ENCODE measurements at regions not wholly inside any gene's neighbourhood (a gene's known extent, or its start where the extent isn't known, plus 50 kb on each side); places are given as distances from the start of the nearest gene placed in this dataset.

DNA sequence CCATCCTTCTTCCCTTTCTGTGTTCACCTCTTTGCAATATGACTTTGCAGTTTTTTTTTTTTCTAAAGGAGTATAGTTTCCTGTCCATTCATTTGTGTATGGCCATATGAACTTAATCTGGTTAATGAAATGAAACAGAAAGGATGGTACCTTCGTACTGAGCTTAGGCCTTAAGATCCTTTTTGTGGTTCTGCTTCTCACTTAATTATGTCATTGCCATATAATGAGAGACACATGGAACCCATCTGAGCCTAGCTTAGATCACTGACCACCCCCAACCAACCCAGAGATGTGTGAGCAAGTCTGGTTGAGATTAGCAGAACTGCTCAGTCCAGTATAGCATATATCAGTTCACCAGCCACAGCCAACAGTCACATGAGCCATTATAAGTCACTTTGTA is 1179.6 kb downstream of the HACE1 start:
- H2AFZ ChIP-seq (ENCODE audit: control insufficient read depth, low read depth, low read length), result no peak overlapping the region
- ATAC-seq (peak; percentile 64), DNase-seq (ENCODE audit: low read depth, low spot score) (no peak), FAIRE-seq (no peak)
- ChIA-PET CTCF (no interaction called here), POLR2A (no interaction called here), RAD21 (ENCODE audit: unreplicated experiment) (no interaction called here), SMC1A (ENCODE audit: uncharacterized antibody, unreplicated experiment) (no interaction called here)
- H3K27me3 ChIP-seq (replicated peaks in 1 of 2; ENCODE audit: control insufficient read depth in 2 of 2, insufficient read depth in 2 of 2, low read length in 1 of 2), result no peaks in the 10 kb centered on the region
- intact Hi-C loops (cut with micrococcal nuclease; ENCODE audit: unreplicated experiment) (no loop called here), in situ Hi-C loops (cut with MboI) (no loop called here)
- H3K9me3 ChIP-seq (replicated peaks; ENCODE audit: control insufficient read depth, insufficient read depth, low read length), result no peaks in the 10 kb centered on the region; the same call in 2 of the 3 replicates
- no peaks in the 10 kb centered on the region for H4K20me1 ChIP-seq (ENCODE audit: control insufficient read depth, insufficient read depth)
- no TSS peak for BruUV-seq (replicated peaks)
- H3K79me2 ChIP-seq (ENCODE audit: control insufficient read depth, insufficient read depth, low read length), result no peaks in the 10 kb centered on the region
- H3K4me3 ChIP-seq, result no peak overlapping the region
- H3K9ac ChIP-seq (ENCODE audit: control insufficient read depth, insufficient read depth, low read length), result no peak overlapping the region
- H3K4me2 ChIP-seq (ENCODE audit: control insufficient read depth, insufficient read depth), result no peak overlapping the region
- WGBS (ENCODE audit: insufficient coverage, insufficient replicate concordance, low lambda C conversion rate, missing lambda C conversion rate), result 0% methylated on average over 1 of the region's 1 CpG
- H3K4me1 ChIP-seq (ENCODE audit: control insufficient read depth, insufficient read depth, low read length), result no peaks in the 10 kb centered on the region
- no peaks in the 10 kb centered on the region for H3K36me3 ChIP-seq (ENCODE audit: control insufficient read depth in 2 of 2, insufficient read depth in 2 of 2, low read length in 1 of 2)
- H3K27ac ChIP-seq (ENCODE audit: control insufficient read depth, insufficient read depth), result no peak overlapping the region
- TF ChIP-seq, protein P1, sequence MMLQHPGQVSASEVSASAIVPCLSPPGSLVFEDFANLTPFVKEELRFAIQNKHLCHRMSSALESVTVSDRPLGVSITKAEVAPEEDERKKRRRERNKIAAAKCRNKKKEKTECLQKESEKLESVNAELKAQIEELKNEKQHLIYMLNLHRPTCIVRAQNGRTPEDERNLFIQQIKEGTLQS (IDR thresholded peaks at IDR 0.05; ENCODE audit: borderline replicate concordance, extremely low read depth, low read depth, low read length), result no peak
- TF ChIP-seq ZNF24 (IDR thresholded peaks at IDR 0.05), result no peak
- TF ChIP-seq RB1 (IDR thresholded peaks at IDR 0.05; ENCODE audit: borderline replicate concordance), result no peak
- TF ChIP-seq CEBPB (IDR thresholded peaks at IDR 0.05; ENCODE audit: borderline replicate concordance in 1 of 2, low read depth in 2 of 2, low read length in 2 of 2), result no peak
- TF ChIP-seq EED (IDR thresholded peaks at IDR 0.05; ENCODE audit: low read depth), result no peak
- TF ChIP-seq, protein P2, sequence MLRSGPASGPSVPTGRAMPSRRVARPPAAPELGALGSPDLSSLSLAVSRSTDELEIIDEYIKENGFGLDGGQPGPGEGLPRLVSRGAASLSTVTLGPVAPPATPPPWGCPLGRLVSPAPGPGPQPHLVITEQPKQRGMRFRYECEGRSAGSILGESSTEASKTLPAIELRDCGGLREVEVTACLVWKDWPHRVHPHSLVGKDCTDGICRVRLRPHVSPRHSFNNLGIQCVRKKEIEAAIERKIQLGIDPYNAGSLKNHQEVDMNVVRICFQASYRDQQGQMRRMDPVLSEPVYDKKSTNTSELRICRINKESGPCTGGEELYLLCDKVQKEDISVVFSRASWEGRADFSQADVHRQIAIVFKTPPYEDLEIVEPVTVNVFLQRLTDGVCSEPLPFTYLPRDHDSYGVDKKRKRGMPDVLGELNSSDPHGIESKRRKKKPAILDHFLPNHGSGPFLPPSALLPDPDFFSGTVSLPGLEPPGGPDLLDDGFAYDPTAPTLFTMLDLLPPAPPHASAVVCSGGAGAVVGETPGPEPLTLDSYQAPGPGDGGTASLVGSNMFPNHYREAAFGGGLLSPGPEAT (IDR thresholded peaks at IDR 0.05; ENCODE audit: low read depth), result no peak
- TF ChIP-seq, protein P3, sequence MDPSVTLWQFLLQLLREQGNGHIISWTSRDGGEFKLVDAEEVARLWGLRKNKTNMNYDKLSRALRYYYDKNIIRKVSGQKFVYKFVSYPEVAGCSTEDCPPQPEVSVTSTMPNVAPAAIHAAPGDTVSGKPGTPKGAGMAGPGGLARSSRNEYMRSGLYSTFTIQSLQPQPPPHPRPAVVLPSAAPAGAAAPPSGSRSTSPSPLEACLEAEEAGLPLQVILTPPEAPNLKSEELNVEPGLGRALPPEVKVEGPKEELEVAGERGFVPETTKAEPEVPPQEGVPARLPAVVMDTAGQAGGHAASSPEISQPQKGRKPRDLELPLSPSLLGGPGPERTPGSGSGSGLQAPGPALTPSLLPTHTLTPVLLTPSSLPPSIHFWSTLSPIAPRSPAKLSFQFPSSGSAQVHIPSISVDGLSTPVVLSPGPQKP (IDR thresholded peaks at IDR 0.05; ENCODE audit: low read depth, low read length), result no peak
- no peak for TF ChIP-seq ETV6 (conservative IDR thresholded peaks at IDR 0.05 in 1 of 2, IDR thresholded peaks at IDR 0.05 in 1 of 2; ENCODE audit: borderline replicate concordance in 1 of 2, low read depth in 1 of 2)
- TF ChIP-seq NBN (IDR thresholded peaks at IDR 0.05), result no peak
- no peak for TF ChIP-seq MYB (IDR thresholded peaks at IDR 0.05; ENCODE audit: borderline replicate concordance, low read depth, low read length)
- no peak for TF ChIP-seq CBFB (IDR thresholded peaks at IDR 0.05; ENCODE audit: low read depth)
- TF ChIP-seq, protein P4, sequence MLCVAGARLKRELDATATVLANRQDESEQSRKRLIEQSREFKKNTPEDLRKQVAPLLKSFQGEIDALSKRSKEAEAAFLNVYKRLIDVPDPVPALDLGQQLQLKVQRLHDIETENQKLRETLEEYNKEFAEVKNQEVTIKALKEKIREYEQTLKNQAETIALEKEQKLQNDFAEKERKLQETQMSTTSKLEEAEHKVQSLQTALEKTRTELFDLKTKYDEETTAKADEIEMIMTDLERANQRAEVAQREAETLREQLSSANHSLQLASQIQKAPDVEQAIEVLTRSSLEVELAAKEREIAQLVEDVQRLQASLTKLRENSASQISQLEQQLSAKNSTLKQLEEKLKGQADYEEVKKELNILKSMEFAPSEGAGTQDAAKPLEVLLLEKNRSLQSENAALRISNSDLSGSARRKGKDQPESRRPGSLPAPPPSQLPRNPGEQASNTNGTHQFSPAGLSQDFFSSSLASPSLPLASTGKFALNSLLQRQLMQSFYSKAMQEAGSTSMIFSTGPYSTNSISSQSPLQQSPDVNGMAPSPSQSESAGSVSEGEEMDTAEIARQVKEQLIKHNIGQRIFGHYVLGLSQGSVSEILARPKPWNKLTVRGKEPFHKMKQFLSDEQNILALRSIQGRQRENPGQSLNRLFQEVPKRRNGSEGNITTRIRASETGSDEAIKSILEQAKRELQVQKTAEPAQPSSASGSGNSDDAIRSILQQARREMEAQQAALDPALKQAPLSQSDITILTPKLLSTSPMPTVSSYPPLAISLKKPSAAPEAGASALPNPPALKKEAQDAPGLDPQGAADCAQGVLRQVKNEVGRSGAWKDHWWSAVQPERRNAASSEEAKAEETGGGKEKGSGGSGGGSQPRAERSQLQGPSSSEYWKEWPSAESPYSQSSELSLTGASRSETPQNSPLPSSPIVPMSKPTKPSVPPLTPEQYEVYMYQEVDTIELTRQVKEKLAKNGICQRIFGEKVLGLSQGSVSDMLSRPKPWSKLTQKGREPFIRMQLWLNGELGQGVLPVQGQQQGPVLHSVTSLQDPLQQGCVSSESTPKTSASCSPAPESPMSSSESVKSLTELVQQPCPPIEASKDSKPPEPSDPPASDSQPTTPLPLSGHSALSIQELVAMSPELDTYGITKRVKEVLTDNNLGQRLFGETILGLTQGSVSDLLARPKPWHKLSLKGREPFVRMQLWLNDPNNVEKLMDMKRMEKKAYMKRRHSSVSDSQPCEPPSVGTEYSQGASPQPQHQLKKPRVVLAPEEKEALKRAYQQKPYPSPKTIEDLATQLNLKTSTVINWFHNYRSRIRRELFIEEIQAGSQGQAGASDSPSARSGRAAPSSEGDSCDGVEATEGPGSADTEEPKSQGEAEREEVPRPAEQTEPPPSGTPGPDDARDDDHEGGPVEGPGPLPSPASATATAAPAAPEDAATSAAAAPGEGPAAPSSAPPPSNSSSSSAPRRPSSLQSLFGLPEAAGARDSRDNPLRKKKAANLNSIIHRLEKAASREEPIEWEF (IDR thresholded peaks at IDR 0.05; ENCODE audit: insufficient replicate concordance, low read depth, low read length), result no peak
- TF ChIP-seq, protein P5, sequence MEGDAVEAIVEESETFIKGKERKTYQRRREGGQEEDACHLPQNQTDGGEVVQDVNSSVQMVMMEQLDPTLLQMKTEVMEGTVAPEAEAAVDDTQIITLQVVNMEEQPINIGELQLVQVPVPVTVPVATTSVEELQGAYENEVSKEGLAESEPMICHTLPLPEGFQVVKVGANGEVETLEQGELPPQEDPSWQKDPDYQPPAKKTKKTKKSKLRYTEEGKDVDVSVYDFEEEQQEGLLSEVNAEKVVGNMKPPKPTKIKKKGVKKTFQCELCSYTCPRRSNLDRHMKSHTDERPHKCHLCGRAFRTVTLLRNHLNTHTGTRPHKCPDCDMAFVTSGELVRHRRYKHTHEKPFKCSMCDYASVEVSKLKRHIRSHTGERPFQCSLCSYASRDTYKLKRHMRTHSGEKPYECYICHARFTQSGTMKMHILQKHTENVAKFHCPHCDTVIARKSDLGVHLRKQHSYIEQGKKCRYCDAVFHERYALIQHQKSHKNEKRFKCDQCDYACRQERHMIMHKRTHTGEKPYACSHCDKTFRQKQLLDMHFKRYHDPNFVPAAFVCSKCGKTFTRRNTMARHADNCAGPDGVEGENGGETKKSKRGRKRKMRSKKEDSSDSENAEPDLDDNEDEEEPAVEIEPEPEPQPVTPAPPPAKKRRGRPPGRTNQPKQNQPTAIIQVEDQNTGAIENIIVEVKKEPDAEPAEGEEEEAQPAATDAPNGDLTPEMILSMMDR (IDR thresholded peaks at IDR 0.05 in 2 of 3, conservative IDR thresholded peaks at IDR 0.05 in 1 of 3; ENCODE audit: control insufficient read depth in 2 of 3, extremely low read depth in 1 of 3, insufficient read depth in 1 of 3, low read depth in 3 of 3, low read length in 3 of 3), result no peak
- no peak for TF ChIP-seq EP300 (IDR thresholded peaks at IDR 0.05; ENCODE audit: borderline replicate concordance in 1 of 2, control insufficient read depth in 1 of 2, low read depth in 2 of 2, low read length in 2 of 2)
